Lower leg skin (tissue), 4 donors: ENCODE measurements at regions not wholly inside any gene's neighbourhood (a gene's known extent, or its start where the extent isn't known, plus 50 kb on each side); places are given as distances from the start of the nearest gene placed in this dataset.

ENCODE experiments used
- DNase-seq, 2 donors: peaks; one replicate each; pipeline ENCODE4 v3.0.0-alpha.2; 2019; ENCODE audit warnings: low spot score in 2 of 2
- H3K4me3 ChIP-seq: fragments of 200-600 bp; sonication (generic); 2 replicates; pipeline ENCODE4 v1.5.1; 2017; ENCODE audit warnings: mild to moderate bottlenecking, low read depth; ENCODE audit not compliant: poor library complexity, severe bottlenecking
- POLR2A ChIP-seq, 2 donors: fragments of 450-650 bp; IDR thresholded peaks; one replicate each; pipeline ENCODE4 v1.6.1; 2016 to 2017; ENCODE audit warnings: antibody characterized with exemption in 2 of 2, mild to moderate bottlenecking in 1 of 2, moderate library complexity in 1 of 2
- WGBS, 2 donors: methylation state at CpG; one replicate each; pipeline ENCODE4 v1.1.5; 2018; 5-methylcytosine and 5-hydroxymethylcytosine counted together
- intact Hi-C: fragments of 100-400 bp; cut with DNase I; formaldehyde crosslinking; loops from one replicate; pipeline ENCODE4 v1.15.0; 2023; ENCODE audit warnings: low total_unique reads
- TF ChIP-seq, protein P1 (sequence below), 3 donors: fragments of 450-650 bp; IDR thresholded peaks; one replicate each; pipeline ENCODE4 v1.5.1; 2016; ENCODE audit warnings: antibody characterized with exemption in 3 of 3, mild to moderate bottlenecking in 3 of 3, moderate library complexity in 2 of 3

DNA sequence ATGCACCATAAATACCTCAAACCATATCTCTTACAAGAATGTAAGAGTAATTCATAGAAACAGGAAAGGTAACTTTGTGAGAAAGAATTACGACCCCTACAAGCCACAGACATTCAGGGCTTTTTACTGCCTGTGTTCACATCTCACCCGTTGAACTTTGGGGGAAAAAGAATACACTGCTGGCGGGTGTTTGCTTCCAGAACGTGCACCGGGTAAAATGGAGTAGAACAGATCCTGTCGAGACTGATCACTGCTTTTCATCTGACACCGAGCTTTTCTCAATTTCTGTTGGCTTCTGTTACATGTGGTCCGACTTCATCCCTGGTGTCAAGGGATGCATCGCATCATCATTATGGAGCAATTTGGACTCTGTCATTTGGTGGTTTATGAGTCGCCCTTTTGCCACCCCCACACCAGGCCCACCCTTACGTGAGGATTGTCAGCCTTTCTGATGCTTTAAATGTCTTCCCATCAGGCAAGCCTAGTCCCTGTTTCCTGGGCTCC, 219.2 kb upstream of the ZFP64 start:
- 39 to 54% methylated on average over 11 of the region's 11 CpGs for WGBS, 2 donors
- intact Hi-C loops, result no loop called here
- DNase-seq, result no peak

GRCh38 chr20:52410182-52410647, 218.6 kb upstream of the ZFP64 start:
- peak in 1 of 2 donors; percentile 51 for DNase-seq
- 14 to 29% methylated on average over 11 of the region's 11 CpGs for WGBS, 2 donors
- H3K4me3 ChIP-seq, result no peak overlapping the region
- intact Hi-C loops, result no loop called here
- TF ChIP-seq, protein P1, sequence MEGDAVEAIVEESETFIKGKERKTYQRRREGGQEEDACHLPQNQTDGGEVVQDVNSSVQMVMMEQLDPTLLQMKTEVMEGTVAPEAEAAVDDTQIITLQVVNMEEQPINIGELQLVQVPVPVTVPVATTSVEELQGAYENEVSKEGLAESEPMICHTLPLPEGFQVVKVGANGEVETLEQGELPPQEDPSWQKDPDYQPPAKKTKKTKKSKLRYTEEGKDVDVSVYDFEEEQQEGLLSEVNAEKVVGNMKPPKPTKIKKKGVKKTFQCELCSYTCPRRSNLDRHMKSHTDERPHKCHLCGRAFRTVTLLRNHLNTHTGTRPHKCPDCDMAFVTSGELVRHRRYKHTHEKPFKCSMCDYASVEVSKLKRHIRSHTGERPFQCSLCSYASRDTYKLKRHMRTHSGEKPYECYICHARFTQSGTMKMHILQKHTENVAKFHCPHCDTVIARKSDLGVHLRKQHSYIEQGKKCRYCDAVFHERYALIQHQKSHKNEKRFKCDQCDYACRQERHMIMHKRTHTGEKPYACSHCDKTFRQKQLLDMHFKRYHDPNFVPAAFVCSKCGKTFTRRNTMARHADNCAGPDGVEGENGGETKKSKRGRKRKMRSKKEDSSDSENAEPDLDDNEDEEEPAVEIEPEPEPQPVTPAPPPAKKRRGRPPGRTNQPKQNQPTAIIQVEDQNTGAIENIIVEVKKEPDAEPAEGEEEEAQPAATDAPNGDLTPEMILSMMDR (IDR thresholded peaks at IDR 0.05), result no peak
- TF ChIP-seq POLR2A (IDR thresholded peaks at IDR 0.05), result no peak

More for the DNA sequence above, 219.2 kb upstream of the ZFP64 start:
- TF ChIP-seq, protein P1 (IDR thresholded peaks at IDR 0.05), result no peak
- TF ChIP-seq POLR2A (IDR thresholded peaks at IDR 0.05), result no peak
- no peak overlapping the region for H3K4me3 ChIP-seq

DNA sequence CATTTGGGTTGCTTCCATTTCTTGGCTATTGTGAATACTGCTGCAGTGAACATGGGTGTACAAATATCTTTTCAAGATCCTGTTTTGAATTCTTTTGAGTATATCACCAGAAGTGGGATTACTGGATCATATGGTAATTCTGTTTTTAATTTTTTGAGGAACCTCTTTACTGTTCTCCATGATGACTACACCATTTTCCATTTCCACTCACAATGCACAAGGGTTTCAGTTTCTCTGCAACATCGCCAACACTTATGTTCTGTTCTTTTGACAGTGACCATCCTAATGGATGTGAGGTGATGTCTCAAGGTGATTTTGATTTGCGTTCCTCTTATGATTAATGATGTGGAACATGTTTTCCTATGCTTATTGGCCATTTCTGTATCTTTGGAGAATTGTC, 214.4 kb upstream of the ZFP64 start:
- no peak overlapping the region for H3K4me3 ChIP-seq
- no peak for DNase-seq
- WGBS, 2 donors, result 85 to 95% methylated on average over 2 of the region's 2 CpGs
- intact Hi-C loops, result no loop called here
- TF ChIP-seq POLR2A (IDR thresholded peaks at IDR 0.05), result no peak
- TF ChIP-seq, protein P1 (IDR thresholded peaks at IDR 0.05), result no peak

DNA sequence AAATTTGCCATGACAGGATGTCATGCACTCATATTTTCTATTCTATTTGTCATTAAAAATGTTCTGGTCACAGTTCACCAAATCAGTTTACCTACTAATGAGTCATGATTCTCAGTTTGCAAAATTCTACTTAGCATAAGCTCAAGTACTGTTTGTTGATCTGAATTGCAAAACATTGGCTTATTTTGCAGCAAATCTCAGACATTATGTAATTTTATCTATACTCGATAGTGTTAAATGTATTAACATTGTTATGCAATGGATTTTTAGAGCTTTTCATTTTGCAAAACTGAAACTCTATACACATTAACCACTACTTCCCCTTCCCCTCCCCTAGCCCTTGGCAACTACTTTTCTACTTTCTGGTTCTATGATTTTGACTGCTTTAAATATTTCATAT, 213.8 kb upstream of the ZFP64 start:
- intact Hi-C loops, result no loop called here
- no peak overlapping the region for H3K4me3 ChIP-seq
- DNase-seq, result no peak
- WGBS, 2 donors, result 24 to 38% methylated on average over 1 of the region's 1 CpG
- no peak for TF ChIP-seq POLR2A (IDR thresholded peaks at IDR 0.05)
- TF ChIP-seq, protein P1 (IDR thresholded peaks at IDR 0.05), result no peak

- no peak for DNase-seq
- TF ChIP-seq, protein P1 (IDR thresholded peaks at IDR 0.05), result no peak
- TF ChIP-seq POLR2A (IDR thresholded peaks at IDR 0.05), result no peak
- intact Hi-C loops, result no loop called here
- no peak overlapping the region for H3K4me3 ChIP-seq
- WGBS, 2 donors, result 55 to 65% methylated on average over 3 of the region's 3 CpGs
These were observed 213.1 kb upstream of the ZFP64 start for GRCh38 chr20:52404671-52405070.

- no peak overlapping the region for H3K4me3 ChIP-seq
- WGBS, 2 donors, result 65 to 69% methylated on average over 4 of the region's 4 CpGs
- TF ChIP-seq, protein P1 (IDR thresholded peaks at IDR 0.05), result no peak
- no peak for TF ChIP-seq POLR2A (IDR thresholded peaks at IDR 0.05)
- intact Hi-C loops, result no loop called here
- DNase-seq, result no peak
These were observed 211.4 kb upstream of the ZFP64 start for GRCh38 chr20:52402950-52403349.
